HG03342 (cell line): ENCODE measurements at regions not wholly inside any gene's neighbourhood (a gene's known extent, or its start where the extent isn't known, plus 50 kb on each side); places are given as distances from the start of the nearest gene placed in this dataset.
"Not testable (repeated sequence)": the region's sequence is repeated elsewhere in the genome, so short reads cannot be mapped to it uniquely, and the experiment has no call there.

Source experiments
- ATAC-seq: cut with Tn5 transposase; IDR thresholded peaks from one replicate; pipeline ENCODE4 v1.9.1; 2021; ENCODE audit warnings: mild to moderate bottlenecking, moderate library complexity; ENCODE audit not compliant: unreplicated experiment

DNA sequence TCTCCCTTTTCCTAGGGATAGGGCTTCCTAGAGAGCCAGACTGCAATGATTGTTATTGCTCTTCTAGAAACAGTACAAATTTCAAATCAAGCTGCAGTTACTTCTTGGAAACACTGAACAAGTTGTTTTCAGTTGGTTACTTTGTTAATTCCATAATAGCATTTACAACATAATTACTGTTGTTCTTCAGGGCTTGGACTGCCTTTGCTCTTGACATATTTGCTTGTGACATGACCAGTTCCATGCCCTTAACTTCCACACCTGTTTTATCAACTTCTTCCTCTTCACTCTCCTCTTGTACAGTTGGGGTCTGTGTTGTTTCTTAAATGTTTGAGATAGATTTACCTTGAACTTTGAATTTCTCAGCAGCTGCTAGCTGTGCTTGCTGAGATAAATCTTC, 104.4 kb downstream of the SEC23IP start:
- no peak for ATAC-seq

DNA sequence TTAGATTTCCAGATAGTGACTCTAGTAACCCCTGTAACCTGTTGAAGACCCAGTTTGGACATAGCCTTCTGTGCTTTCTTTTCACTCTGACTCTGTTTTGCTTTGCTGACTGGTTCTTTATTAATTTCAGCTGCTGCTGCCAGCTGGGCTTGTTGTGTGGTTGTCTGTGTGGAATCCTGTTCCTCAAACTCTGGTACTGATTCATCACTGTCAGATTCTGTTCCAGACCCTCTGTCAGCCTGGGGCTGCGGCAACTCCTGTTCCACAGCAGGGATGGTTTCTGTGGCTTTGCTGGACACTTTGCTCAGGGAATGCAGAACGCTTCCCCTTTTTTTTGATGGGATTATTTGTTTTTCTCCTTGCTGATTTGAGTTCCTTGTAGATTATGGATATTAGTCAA, 104.9 kb downstream of the SEC23IP start:
- ATAC-seq = no peak

DNA sequence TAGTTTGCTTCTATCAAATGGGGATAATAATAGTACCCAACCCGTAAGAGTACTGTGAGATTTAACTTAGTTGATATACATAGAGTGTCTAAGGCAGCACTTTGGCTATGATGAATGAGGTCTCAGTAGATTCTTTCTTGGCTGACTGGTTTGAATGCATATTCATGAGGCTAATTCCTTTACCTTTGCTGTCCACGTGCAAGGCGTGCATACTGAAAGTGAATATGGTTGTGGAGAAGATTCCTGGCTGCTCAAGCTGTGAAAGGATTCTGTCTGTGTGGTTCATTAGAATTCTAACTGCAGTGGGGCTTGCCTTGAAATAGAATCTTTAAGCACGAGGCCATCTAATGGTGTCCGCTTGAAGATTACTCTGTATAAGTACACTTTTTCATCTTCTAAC, 110.3 kb downstream of the SEC23IP start:
- no peak for ATAC-seq

DNA sequence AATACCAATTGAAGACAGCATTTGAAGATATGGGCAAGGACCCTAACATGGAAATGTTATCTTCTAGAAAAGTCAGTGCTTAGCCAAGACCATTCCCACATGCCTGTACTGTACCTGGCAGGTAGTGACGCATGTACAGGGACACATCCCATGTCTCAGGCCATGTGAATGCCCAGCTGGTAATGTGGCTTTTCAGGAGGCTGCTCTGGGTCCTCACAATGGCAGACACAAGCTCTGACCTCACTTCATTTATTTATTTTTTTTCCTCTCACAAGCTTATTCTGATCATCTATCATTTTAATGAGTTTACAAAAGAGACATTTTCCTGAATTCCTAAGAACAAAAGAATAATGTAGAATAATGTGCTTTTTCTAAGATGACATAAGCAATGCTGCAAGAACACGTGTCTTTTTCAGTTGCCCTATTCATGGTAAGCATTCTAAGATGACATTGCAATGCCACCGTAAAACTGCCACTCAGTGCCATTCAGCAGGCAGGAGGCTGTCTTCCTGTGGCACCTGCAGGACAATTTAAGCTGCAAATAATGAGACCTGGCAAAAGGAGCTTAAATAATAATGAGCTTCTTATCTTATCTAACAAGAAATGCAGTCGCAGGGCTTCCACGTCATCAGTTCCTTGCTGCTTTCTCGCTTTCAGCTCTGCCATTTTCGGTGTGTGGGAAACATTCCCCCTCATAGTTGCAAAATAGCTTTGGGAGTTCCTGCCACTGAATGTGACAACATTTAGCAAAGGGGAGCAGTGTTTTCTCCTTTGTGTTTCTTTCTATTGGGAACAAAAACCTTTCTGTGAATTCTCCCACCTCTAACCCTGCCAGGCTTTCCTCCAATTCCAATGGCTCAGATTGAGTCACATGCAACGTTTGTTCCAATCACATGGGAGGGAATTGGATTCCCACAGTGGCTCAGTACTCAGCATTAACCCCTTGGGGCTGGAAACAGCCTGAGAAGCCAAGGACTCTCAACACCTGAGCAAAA, 113.0 kb downstream of the SEC23IP start:
- no peak for ATAC-seq

DNA sequence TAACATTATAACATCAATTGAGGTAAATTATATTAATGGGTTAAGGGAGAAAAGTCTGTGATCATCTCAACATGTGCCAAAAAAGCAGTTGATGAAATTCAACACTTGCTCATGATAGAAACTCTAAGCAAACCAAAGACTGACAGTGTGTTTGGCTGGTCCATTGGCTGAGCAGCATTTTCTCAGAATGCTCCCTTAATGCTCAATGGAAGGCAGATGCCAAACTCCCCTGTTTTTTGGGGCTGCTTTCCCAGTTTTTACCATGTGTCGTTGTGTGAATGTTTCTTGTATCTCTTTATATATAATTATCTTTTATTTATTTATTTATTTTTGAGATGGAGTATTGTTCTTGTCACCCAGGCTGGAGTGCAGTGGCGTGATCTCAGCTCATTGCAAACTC, 114.7 kb downstream of the SEC23IP start:
- ATAC-seq = no peak

DNA sequence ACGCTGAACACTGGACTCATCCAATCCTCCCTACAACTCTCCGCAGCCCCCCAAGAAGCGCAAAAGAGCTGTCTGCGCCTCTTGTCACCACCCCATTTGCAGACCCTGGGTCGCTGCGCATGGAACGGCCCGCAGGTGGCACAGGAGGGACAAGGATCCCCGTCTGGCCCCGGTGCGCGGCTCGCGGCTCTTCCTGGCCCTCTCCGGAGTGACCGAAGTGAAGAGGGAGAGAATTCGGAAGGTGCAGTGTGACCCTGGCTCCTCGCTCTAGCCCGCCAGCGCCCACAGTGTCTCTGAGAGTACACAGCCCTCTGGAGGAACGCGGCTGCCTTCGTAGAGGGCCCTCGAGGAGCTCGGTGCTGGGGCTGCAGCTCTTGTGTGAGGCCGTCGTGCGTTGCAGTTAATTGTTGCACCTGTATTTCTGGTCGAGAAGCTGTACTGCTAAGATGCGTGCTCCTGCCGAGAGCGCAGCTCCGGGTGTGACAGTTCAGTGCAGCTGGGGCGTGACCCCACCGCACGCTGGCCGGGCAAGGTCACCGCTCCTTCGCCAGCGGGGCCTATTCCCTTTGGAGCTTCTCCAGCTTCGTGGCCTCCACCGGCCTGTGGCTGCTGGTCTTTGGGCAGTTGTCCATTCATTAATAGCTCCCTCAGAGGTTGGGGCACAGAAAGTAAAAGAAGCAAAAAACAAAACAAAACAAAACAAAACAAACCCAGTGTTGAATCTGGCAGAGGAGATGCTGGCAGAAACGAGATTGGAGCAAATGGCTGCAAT, 119.0 kb downstream of the SEC23IP start:
- no peak for ATAC-seq

DNA sequence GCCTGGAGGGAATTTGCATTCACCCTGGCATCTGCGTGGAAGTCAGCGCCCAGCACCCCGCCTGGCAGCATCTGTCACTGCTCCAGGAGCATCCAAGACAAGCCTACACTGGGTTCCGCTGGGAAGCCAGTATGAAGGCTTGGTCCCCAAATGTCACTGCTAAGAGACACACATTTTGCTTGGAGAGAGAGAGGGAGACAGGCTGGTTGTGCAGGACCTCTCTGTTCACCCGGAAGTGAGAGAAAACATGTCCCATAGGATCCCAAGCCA, 119.5 kb downstream of the SEC23IP start:
- no peak for ATAC-seq

DNA sequence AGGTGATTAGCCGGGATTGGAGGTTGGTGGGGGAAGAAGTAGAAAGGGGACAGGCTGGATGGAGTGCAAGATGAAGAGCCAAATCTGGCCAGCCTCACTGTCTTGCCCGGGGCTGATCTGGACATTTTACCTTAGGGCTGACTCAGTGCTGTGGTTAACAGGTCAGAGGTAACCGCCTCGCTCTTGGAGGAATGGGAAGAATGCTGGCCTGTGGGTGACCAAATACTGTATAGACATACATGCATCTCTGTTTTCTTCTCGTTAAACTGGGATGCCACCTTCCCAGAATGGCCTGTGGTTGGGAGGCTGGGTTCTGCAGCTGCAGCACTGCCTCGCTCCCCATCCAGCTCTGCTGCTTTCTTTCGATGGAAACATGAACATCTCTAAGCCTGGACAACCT, 120.0 kb downstream of the SEC23IP start:
- ATAC-seq = no peak

DNA sequence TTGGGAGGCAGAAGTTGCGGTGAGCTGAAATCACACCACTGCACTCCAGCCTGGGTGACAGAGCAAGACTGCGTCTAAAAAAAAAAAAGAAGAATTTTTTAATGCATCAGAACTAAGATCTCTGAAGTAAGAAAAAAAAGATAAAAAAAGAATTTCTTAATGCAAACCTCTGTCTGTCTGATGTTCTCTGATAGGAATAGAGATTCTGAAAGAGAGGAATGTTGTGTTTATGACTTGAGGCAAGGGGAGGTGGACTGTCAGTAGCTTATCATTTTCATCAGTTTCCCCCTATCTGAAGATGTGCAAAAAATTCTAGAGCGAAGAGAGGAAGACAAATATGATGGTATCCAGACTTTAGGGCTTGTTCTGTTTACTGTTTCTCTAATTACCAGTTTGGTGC, 121.5 kb downstream of the SEC23IP start:
- ATAC-seq = no peak

DNA sequence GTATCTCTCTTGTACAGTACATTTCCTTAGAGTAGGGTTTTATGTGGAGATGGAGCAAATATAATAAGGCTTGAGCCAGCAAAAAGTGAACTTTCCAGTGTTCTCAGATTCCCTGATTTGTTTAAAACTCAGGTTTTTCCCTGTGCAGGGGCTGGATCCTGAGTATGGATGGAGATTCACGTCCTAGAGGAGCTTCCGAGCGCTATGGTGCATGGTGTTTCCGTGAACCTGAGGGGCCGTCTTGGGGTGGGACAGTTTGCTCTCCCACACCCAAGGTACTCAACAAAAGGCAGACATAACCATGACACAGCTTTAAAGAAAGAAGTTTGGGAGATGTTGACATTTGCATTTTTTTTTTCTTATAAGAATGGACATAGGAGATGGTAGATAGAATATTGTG, 122.5 kb downstream of the SEC23IP start:
- no peak for ATAC-seq

DNA sequence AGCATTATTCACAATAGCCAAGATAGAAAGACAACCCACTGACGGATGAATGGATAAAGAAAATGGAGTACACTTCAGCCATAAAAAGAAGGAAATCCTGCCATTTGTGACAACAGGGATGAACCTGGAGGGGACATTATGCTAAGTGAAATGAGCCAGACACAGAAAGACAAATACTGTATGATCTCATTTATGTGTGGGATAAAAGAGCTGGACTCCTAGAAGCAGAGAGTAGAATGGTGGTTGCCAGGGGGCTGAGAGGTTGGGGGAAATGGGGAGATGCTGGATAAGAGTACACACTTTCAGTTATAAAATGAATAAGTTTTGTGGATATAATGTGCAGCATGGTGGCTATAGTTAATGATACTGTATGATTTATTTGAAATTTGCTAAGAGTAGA, 124.4 kb downstream of the SEC23IP start:
- no peak for ATAC-seq

DNA sequence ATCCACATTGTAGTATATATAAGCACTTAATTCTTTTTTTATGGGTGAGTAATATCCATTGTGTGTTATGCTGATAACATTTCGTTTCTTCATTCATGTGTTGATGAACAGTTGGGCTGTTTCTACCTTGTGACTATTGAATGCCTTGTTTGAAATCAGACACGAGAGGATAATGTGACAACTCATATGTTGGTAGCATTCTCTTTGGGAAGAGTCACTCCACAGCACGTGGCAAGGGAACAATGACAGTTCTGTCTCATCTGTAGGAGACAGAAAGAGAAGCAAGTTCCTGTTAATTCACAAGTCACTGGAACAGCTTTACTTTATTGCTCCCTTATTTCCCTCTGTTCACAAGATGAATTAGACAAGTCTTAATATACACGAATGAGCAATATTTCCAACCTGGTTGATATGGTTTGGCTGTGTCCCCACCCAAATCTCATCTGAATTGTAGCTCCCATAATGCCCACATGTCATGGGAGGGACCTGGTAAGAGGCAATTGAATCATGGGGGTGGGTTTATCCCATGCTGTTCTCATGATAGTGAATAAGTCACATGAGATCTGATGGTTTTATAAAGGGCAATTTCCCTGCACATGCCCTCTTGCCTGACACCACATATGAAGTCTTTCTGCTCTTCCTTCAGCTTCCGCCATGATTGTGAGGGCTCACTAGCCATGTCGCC, 125.3 kb downstream of the SEC23IP start:
- ATAC-seq = no peak

DNA sequence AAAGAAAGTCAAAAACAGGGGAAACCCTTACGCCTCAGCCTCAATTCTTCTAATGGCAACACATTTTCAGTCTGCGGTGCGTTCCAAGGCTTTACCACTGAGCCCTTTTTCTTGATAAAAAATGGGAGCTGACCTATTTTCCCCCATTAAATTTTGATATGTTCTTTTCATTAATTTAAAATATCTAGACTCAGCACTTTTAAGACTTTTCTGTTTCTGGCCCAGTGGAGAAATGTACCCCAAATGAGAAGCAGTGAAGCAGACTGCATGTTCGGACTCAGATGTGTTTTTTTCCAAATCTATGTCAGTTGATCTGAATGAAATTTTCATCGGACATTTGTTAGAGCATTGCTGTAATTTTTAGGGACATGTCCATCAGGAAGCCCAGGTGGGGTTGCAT, 126.2 kb downstream of the SEC23IP start:
- ATAC-seq = no peak

DNA sequence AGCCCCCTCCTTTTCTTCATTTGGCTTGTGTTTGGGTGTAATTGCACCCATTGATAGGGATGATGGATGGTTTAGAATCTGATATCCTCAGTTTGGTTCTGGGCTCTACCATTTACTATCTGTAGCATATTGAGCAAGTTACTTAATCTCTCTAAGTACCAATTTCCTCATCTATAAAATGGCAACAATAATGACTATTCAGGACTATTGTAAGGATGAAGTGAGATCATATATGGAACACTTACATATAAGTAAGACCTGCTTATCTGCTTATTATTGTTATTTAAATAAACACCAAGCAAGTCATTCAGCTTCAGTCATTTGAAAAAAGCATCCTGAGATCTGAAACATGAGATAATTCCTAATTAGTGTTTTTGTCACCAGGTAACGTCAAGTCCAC, 127.0 kb downstream of the SEC23IP start:
- ATAC-seq = no peak

DNA sequence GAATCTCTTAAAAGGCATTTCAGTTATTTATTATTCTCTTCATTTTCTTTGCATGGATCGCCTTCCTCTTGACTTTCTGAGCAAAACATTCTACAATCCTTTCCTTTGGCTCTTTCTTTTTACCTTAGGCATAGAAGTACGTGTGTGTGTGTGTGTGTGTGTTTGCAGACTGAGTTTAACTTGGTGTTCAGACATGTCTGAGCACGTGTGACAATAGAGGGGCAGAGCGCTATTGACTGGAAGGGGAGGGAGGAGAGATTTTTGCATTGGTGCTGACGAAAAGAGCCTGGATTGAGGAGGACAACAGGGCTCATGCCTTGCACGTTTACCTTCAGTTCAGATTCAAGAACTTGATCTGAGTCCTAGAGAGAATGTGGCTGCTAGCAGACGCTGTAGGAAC, 129.8 kb downstream of the SEC23IP start:
- ATAC-seq = no peak

DNA sequence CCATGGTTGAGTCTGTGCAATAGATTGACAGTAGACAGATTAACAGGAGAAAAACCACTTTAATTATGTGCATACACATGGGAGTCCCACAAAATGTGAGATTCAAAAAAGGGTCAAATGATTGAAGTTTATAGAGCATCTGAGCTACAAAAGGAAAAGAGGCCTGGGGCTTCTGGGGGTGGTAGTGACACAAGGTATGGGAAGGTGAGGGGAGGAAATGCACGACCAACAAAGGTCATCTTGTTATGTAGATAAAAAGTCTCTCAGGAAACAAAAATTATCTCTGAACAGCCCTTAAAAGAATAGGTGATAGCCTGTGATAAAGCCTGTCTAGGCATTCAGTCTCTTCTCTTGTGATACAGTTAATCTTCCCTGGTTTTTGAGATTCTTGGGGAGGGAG, 141.7 kb downstream of the SEC23IP start:
- no peak for ATAC-seq

DNA sequence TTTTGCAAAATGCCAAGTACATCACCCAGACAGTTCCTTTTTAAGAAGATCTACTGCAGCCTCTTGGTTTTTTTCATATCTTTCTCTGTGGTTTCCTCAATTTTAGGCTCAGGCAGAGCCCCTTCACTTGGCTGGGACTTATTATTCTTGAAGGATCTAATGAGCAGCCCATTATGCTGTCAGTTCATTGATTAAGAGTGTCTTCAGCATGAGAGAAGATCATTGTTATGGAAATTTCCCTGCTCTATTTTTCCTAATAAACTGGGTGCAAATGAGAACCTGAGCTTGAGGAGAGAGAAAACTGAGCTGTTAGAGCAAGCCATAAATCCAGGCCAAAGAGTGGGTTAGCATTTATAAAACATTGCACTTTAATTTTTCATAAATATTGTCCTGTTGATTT, 146.5 kb downstream of the SEC23IP start:
- no peak for ATAC-seq

DNA sequence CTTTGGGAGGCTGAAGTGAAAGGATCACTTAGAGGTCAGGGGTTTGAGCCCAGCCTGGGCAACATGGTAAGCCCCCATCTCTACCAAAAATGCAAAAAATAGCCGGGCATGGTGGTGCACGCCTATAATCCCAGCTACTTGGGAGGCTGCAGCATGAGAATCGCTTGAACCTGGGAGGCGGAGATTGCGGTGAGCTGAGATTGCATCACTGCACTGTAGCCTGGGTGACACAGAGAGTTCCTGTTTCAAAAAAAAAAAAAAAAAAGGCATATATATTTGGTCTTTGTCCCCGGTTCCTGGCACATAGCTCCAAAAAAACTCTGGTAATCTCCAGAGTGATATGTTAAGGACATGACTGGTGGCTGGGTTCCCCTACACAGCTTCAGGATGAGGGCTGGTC, 147.3 kb downstream of the SEC23IP start:
- ATAC-seq = no peak

DNA sequence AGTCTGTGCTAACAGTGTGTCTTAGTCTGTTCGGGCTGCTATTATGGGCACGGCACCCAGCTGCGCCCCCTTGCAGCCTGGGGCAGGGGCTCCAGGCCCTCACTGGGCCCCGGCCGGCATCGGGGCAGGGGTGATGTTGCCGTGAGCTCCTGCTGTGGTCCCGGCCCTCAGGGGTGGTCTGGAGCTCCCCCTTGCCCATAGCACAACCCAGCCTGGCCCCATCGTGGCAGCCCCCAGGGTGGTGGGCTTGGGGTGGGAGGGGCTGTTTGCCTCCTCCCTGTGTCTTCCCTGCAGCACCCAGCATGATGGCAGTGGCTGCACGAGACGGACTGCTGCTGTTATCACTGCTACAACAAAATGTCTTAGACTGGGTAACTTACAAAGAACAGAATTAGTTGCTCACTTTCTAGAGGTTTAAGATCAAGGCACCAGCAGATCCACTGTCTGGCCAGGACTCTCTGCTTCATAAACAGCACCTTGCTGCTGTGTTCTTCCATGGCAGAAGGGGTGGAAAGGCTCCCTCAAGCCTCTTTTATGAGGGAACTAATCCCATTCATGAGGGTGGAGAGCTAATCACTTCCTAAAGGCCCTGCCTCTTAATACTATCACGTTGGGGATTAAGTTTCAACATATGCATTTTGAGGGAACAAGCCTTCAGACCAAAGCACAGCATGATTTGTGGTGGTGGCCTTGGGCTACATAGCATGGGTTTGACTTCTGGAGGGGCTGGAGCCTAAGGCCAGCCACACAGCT, 149.5 kb downstream of the SEC23IP start:
- no peak for ATAC-seq

DNA sequence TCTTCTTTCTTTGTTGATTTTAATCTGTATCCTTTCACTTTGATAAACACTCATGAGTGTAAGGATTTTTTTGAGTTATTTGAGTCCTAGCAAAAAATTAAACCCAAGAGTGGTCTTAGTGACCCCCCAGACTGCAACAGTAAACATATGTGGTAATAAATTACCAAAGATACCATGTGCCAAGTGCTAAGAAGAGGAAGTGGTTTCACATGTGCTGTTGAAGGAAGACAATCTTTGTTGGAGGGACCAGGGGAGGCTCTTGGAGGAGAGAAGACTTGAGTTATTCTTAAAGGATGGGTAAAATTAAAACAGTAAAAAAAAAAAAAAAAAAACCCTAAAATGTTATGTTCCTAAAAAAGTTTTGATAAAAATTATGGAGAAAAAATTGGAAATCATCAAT, 150.2 kb downstream of the SEC23IP start:
- ATAC-seq = no peak

DNA sequence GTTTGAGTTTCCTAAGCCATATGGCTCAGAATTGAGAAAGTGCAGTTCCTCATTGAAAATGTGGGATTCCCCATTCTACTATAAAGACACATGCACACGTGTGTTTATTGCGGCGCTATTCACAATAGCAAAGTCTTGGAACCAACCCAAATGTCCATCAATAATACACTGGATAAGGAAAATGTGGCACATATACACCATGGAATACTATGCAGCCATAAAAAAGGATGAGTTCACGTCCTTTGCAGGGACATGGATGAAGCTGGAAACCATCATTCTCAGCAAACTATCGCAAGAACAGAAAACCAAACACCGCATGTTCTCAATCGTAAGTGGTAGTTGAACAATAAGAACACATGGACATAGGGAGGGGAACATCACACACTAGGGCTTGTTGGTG, 154.8 kb downstream of the SEC23IP start:
- ATAC-seq = not testable (repeated sequence)
